Smooth muscle cell (in vitro differentiated cells): ENCODE measurements at regions not wholly inside any gene's neighbourhood (a gene's known extent, or its start where the extent isn't known, plus 50 kb on each side); places are given as distances from the start of the nearest gene placed in this dataset.

Experiments
- DNase-seq: peaks from one replicate; lab custom pipeline; 2025; ENCODE audit not compliant: unreplicated experiment; lab: John Stamatoyannopoulos, UW
- H2AFZ ChIP-seq: fragments of 200-600 bp; sonication (generic); 2 replicates; pipeline ENCODE4 v1.6.0; 2016; ENCODE audit warnings: antibody characterized with exemption, low read depth, mild to moderate bottlenecking
- H3F3A ChIP-seq: fragments of 200-600 bp; sonication (generic); 2 replicates; pipeline ENCODE4 v1.6.0; 2017; ENCODE audit warnings: antibody characterized with exemption, low read depth
- H3K27ac ChIP-seq: fragments of 200-600 bp; sonication (generic); 2 replicates; pipeline ENCODE4 v1.5.1; 2016; ENCODE audit warnings: low read depth, mild to moderate bottlenecking
- H3K27me3 ChIP-seq: fragments of 200-600 bp; sonication (generic); 2 replicates; pipeline ENCODE4 v1.6.1; 2016; ENCODE audit warnings: low read depth, mild to moderate bottlenecking
- H3K36me3 ChIP-seq: fragments of 200-600 bp; sonication (generic); 2 replicates; pipeline ENCODE4 v1.5.1; 2016; ENCODE audit warnings: low read depth
- H3K4me1 ChIP-seq: fragments of 200-600 bp; sonication (generic); 2 replicates; pipeline ENCODE4 v1.5.1; 2016; ENCODE audit warnings: low read depth
- H3K4me2 ChIP-seq: fragments of 200-600 bp; sonication (generic); 2 replicates; pipeline ENCODE4 v1.6.0; 2016; ENCODE audit warnings: mild to moderate bottlenecking
- H3K4me3 ChIP-seq: fragments of 200-600 bp; sonication (generic); 2 replicates; pipeline ENCODE4 v1.5.1; 2016; ENCODE audit warnings: mild to moderate bottlenecking
- H3K79me2 ChIP-seq: fragments of 200-600 bp; sonication (generic); 2 replicates; pipeline ENCODE4 v1.6.0; 2016; ENCODE audit warnings: low read depth, mild to moderate bottlenecking
- H3K9ac ChIP-seq: fragments of 200-600 bp; sonication (generic); 2 replicates; pipeline ENCODE4 v1.6.0; 2016; ENCODE audit warnings: low read depth
- H3K9me3 ChIP-seq: fragments of 200-600 bp; sonication (generic); replicated peaks from 2 replicates; pipeline ENCODE4 v1.5.1; 2016; ENCODE audit warnings: low read depth
- H4K20me1 ChIP-seq: fragments of 200-600 bp; sonication (generic); 2 replicates; pipeline ENCODE4 v1.6.0; 2016; ENCODE audit warnings: low read depth
- CTCF ChIP-seq: fragments of 200-600 bp; sonication (generic); IDR thresholded peaks from 2 replicates; pipeline ENCODE4 v1.5.1; 2017; ENCODE audit warnings: borderline replicate concordance, mild to moderate bottlenecking, antibody characterized with exemption; ENCODE audit not compliant: insufficient read depth, poor library complexity, severe bottlenecking
- WGBS: methylation state at CpG from one replicate; pipeline ENCODE4 v1.1.7; 2016; ENCODE audit warnings: low lambda C conversion rate; 5-methylcytosine and 5-hydroxymethylcytosine counted together

DNA sequence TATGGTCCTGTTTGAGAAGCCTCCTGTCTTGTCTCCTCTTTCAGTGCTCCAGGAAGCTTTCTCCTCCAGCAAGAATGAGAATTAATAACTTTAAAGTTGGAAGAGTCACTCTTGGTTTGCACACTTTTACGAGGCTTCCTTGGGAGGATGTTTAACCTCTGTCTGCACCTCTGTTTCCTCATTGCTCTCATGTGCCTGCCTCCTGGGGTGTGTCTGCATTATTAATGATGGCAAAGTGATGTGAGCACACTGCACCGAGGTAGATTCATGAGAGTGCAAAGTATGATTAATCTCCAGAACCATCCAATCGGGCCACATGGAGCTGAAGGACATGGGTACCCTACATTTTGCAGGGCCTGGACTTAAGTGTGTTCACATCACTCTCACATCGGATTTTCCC lies 73.5 kb upstream of the TENM4 start:
- Histone ChIP-seq H3K36me3 (no peaks in the 10 kb centered on the region), H2AFZ (no peak overlapping the region), H3K79me2 (no peaks in the 10 kb centered on the region), H3K9ac (no peak overlapping the region), H3F3A (no peaks in the 10 kb centered on the region), H4K20me1 (no peaks in the 10 kb centered on the region), H3K9me3 (no peaks in the 10 kb centered on the region), H3K4me2 (no peak overlapping the region), H3K4me3 (no peak overlapping the region), H3K27me3 (no peaks in the 10 kb centered on the region), H3K4me1 (no peaks in the 10 kb centered on the region), H3K27ac (no peak overlapping the region)
- no peak for TF ChIP-seq CTCF
- DNase-seq: no peak
- WGBS: 87% methylated on average over 4 of the region's 4 CpGs

DNA sequence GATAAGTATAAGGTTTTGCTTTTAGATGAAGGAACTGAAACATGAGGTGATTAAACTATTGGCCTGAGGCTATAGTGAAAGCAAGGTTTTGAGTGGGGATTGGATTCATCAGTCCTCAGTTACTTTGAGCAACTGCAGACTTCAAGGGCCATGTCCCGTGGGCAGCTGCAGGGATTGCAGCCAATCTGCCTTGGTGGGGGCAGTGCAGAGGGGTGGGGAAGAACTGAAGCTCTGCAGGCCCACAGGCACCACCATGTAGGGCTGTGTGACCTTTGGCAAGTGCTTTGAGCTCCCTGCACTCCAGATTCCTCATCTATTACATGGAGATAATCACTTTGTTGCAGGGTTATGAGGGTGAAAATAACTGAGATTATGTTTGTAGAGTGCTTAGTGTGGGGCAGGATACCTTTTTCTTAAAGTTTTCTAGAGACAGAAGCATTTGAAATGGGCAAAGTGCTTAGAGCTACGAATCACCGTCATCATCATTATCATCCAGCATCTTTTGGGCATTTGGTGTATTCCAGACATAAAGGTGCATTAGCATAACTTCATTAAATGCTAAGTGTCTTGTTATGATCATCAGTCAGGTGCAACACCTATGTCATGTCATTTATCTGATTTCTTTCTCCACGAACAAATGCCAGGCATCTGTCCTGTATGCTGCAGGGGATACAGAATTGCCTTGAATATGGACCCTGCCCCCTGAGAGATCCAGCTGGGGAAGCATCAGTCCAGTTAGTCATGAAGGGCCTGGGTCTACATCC lies 72.1 kb upstream of the TENM4 start:
- no peak for TF ChIP-seq CTCF

DNA sequence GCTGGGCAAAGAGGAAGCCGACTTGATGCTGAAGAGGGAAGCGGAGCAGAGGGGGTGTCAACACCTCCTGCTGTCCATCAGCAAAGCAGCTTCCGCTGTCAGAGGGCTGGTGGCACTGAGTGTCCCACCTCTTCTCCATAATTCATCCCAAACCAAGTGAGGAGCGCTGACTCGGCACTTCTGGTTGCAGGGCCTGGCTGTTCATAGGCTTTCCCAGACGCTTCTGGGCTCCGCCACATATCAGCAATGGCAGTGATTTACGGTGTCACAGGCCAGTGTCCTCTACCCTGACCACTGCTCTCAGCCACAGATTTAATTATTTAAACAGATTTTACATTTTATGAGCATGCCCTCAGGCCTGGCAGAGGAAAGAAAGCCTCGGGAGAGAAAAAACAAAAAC lies 70.1 kb upstream of the TENM4 start:
- Histone ChIP-seq H3K4me1 (no peaks in the 10 kb centered on the region), H4K20me1 (no peaks in the 10 kb centered on the region), H3K27me3 (no peaks in the 10 kb centered on the region), H3K79me2 (no peaks in the 10 kb centered on the region), H3K4me3 (no peak overlapping the region), H3K9ac (no peak overlapping the region), H3F3A (no peaks in the 10 kb centered on the region), H3K9me3 (no peaks in the 10 kb centered on the region), H3K27ac (no peak overlapping the region), H3K36me3 (no peaks in the 10 kb centered on the region), H2AFZ (no peak overlapping the region), H3K4me2 (no peak overlapping the region)
- no peak for TF ChIP-seq CTCF
- no peak for DNase-seq
- 47% methylated on average over 9 of the region's 9 CpGs for WGBS

More for the DNA sequence above, 72.1 kb upstream of the TENM4 start:
- Histone ChIP-seq H3K27me3 (no peaks in the 10 kb centered on the region), H3F3A (no peaks in the 10 kb centered on the region), H3K79me2 (no peaks in the 10 kb centered on the region), H3K4me2 (no peak overlapping the region), H3K27ac (no peak overlapping the region), H4K20me1 (no peaks in the 10 kb centered on the region), H3K4me3 (no peak overlapping the region), H2AFZ (no peak overlapping the region), H3K9me3 (no peaks in the 10 kb centered on the region), H3K9ac (no peak overlapping the region), H3K4me1 (no peaks in the 10 kb centered on the region), H3K36me3 (no peaks in the 10 kb centered on the region)
- no peak for DNase-seq
- 73% methylated on average over 4 of the region's 4 CpGs for WGBS

DNA sequence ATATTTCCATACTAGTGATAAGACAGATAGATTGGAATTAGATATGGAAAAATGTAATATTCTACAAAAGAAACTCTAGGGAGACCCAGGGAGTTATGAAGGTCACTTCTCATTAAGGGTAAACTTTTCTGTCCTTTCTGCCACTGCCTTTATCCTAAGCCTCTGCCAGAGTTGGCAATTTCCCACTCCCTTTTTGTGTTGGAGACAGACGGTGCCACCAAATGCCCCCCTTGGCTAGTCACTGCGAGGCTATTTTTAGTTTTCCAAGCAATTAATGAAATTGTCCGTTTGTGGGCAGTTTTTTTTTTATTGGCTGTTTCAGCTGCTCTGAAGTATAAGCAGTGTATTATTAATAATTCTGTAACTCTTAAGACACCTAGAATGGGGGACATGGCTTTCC lies 67.6 kb upstream of the TENM4 start:
- Histone ChIP-seq H3K9ac (no peak overlapping the region), H4K20me1 (no peaks in the 10 kb centered on the region), H3K4me1 (no peaks in the 10 kb centered on the region), H3K27me3 (no peaks in the 10 kb centered on the region), H3K9me3 (no peaks in the 10 kb centered on the region), H2AFZ (no peak overlapping the region), H3K27ac (no peak overlapping the region), H3K36me3 (no peaks in the 10 kb centered on the region), H3F3A (peaks cover 3% of the 10 kb centered on the region), H3K4me3 (no peak overlapping the region), H3K79me2 (no peaks in the 10 kb centered on the region), H3K4me2 (no peak overlapping the region)
- TF ChIP-seq CTCF: no peak
- 78% methylated on average over 3 of the region's 3 CpGs for WGBS
- DNase-seq: no peak
